Mesenchymal stem cell (in vitro differentiated cells and primary cell): ENCODE measurements at regions not wholly inside any gene's neighbourhood (a gene's known extent, or its start where the extent isn't known, plus 50 kb on each side); places are given as distances from the start of the nearest gene placed in this dataset.

Experiments
- DNase-seq: peaks from one replicate; pipeline ENCODE4 v3.0.0-alpha.2; 2013
- H2AFZ ChIP-seq: one replicate; pipeline ENCODE4 v1.6.1; 2013; ENCODE audit warnings: low read depth, mild to moderate bottlenecking, control low read depth, inconsistent platforms, low read length, moderate library complexity
- H2AK5ac ChIP-seq: 2 replicates; pipeline ENCODE4 v1.6.1; 2013; ENCODE audit warnings: low read length, moderate library complexity, mild to moderate bottlenecking, inconsistent platforms; ENCODE audit not compliant: severe bottlenecking
- H2BK120ac ChIP-seq: one replicate; pipeline ENCODE4 v1.6.1; 2013; ENCODE audit warnings: low read depth, mild to moderate bottlenecking, inconsistent platforms, low read length, moderate library complexity
- H2BK12ac ChIP-seq, 2 experiments: one replicate each; pipeline ENCODE4 v1.6.1; 2013; ENCODE audit warnings: inconsistent platforms in 2 of 2, low read length in 2 of 2, mild to moderate bottlenecking in 2 of 2, moderate library complexity in 2 of 2, control low read depth in 1 of 2
- H2BK15ac ChIP-seq: one replicate; pipeline ENCODE4 v1.6.1; 2013; ENCODE audit warnings: mild to moderate bottlenecking, low read depth, inconsistent platforms; ENCODE audit not compliant: poor library complexity, severe bottlenecking
- H2BK5ac ChIP-seq: 2 replicates; pipeline ENCODE4 v1.6.1; 2013; ENCODE audit warnings: low read depth, mild to moderate bottlenecking, low read length, control low read depth, inconsistent platforms; ENCODE audit not compliant: poor library complexity, severe bottlenecking
- H3K14ac ChIP-seq, 2 experiments: one replicate each; pipeline ENCODE4 v1.6.1; 2013; ENCODE audit warnings: inconsistent platforms in 2 of 2, low read length in 2 of 2, control low read depth in 1 of 2, mild to moderate bottlenecking in 1 of 2, moderate library complexity in 1 of 2
- H3K18ac ChIP-seq, 2 experiments: one replicate each; pipeline ENCODE4 v1.6.1; 2013; ENCODE audit warnings: inconsistent platforms in 2 of 2, low read length in 2 of 2, control low read depth in 1 of 2, low read depth in 1 of 2, mild to moderate bottlenecking in 1 of 2
- H3K23ac ChIP-seq, 2 experiments: one replicate each; pipeline ENCODE4 v1.6.1; 2013; ENCODE audit warnings: inconsistent platforms in 2 of 2, low read length in 2 of 2, mild to moderate bottlenecking in 2 of 2, moderate library complexity in 2 of 2, control low read depth in 1 of 2
- H3K27ac ChIP-seq: 2 replicates; pipeline ENCODE4 v1.5.1; 2013; ENCODE audit warnings: mild to moderate bottlenecking, moderate library complexity, low read length, control low read depth, inconsistent platforms; ENCODE audit not compliant: poor library complexity, severe bottlenecking
- H3K27me3 ChIP-seq, 2 experiments: 2 replicates each; pipeline versions ENCODE4 v1.6.1 to v1.7.0; 2013; ENCODE audit warnings: low read length in 2 of 2, mild to moderate bottlenecking in 2 of 2, moderate library complexity in 2 of 2, control low read depth in 1 of 2, inconsistent platforms in 1 of 2; ENCODE audit not compliant: control insufficient read depth in 1 of 2, insufficient read depth in 1 of 2
- H3K36me3 ChIP-seq, 2 experiments: 2 replicates each; pipeline versions ENCODE4 v1.6.1 to v1.7.0; 2013; ENCODE audit warnings: low read length in 2 of 2, control low read depth in 1 of 2, inconsistent platforms in 1 of 2, low read depth in 1 of 2, mild to moderate bottlenecking in 1 of 2; ENCODE audit not compliant: insufficient read depth in 2 of 2, control insufficient read depth in 1 of 2
- H3K4ac ChIP-seq, 2 experiments: one replicate each; pipeline ENCODE4 v1.6.1; 2013; ENCODE audit warnings: inconsistent platforms in 2 of 2, low read length in 2 of 2, mild to moderate bottlenecking in 2 of 2, moderate library complexity in 2 of 2, control low read depth in 1 of 2, low read depth in 1 of 2
- H3K4me1 ChIP-seq: 2 replicates; pipeline ENCODE4 v1.6.1; 2013; ENCODE audit warnings: low read depth, low read length, control low read depth; ENCODE audit not compliant: control insufficient read depth, insufficient read depth
- H3K4me2 ChIP-seq: 2 replicates; pipeline ENCODE4 v1.6.1; 2013; ENCODE audit warnings: low read length, mild to moderate bottlenecking, inconsistent platforms; ENCODE audit not compliant: poor library complexity, severe bottlenecking
- H3K4me3 ChIP-seq, 2 experiments: 2 replicates each; pipeline versions ENCODE4 v1.5.1 to v1.7.0; 2013; ENCODE audit warnings: low read length in 2 of 2, mild to moderate bottlenecking in 2 of 2, control low read depth in 1 of 2, low read depth in 1 of 2; ENCODE audit not compliant: insufficient read depth in 1 of 2
- H3K79me1 ChIP-seq: replicated peaks from 2 replicates; pipeline ENCODE4 v1.6.1; 2013; ENCODE audit warnings: mild to moderate bottlenecking, control low read depth, low read length, inconsistent platforms; ENCODE audit not compliant: poor library complexity, severe bottlenecking
- H3K9ac ChIP-seq: 2 replicates; pipeline ENCODE4 v1.7.0; 2013; ENCODE audit warnings: mild to moderate bottlenecking, low read length, moderate library complexity
- H3K9me3 ChIP-seq: 2 replicates; pipeline ENCODE4 v1.7.0; 2013; ENCODE audit warnings: mild to moderate bottlenecking, low read length; ENCODE audit not compliant: control insufficient read depth
- H4K8ac ChIP-seq: one replicate; pipeline ENCODE4 v1.6.1; 2013; ENCODE audit warnings: inconsistent platforms, mild to moderate bottlenecking, low read length, moderate library complexity
- H4K91ac ChIP-seq: one replicate; pipeline ENCODE4 v1.6.1; 2013; ENCODE audit warnings: mild to moderate bottlenecking, low read length, inconsistent platforms
- WGBS: methylation state at CpG from one replicate; pipeline ENCODE4 v1.1.7; 2013; ENCODE audit warnings: mixed read lengths; 5-methylcytosine and 5-hydroxymethylcytosine counted together

DNA sequence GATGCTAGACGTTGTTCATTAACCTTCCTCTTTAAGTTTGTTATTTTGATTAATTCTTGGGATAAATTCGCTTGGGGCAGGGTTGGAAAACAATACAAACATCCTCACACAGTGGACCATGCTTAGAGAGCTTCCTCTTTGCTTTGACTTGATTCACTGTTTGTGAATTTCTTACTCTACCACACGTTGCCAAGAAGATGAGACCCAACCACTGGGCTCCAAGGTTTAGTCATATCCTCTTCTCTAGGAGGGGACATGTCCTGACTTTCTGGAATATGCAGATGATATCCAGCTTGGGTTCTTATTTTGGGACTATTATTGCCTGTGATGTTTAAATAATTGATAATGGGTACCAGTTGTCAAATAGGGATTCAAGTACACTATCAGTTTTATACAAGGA, 428.2 kb downstream of the ATP23 start:
- Histone ChIP-seq H3K27me3 (no peaks in the 10 kb centered on the region), H3K36me3 (no peaks in the 10 kb centered on the region), H3K4me2 (no peak overlapping the region), H3K4me3 (no peak overlapping the region), H4K8ac (no peak overlapping the region), H2BK12ac (no peak overlapping the region), H2BK120ac (no peak overlapping the region), H3K9ac (no peak overlapping the region), H3K14ac (no peak overlapping the region), H3K4me1 (peaks cover 5% of the 10 kb centered on the region), H2BK15ac (no peak overlapping the region), H2BK5ac (no peak overlapping the region), H3K4ac (no peak overlapping the region), H4K91ac (no peak overlapping the region), H2AFZ (no peak overlapping the region), H3K23ac (no peak overlapping the region), H3K27ac (no peak overlapping the region), H3K79me1 (no peaks in the 10 kb centered on the region), H2AK5ac (no peak overlapping the region), H3K9me3 (peaks cover 8% of the 10 kb centered on the region), H3K18ac (no peak overlapping the region)
- WGBS: 25% methylated on average over 2 of the region's 3 CpGs
- DNase-seq: no peak

- Histone ChIP-seq H4K91ac (no peak overlapping the region), H2AK5ac (no peak overlapping the region), H3K79me1 (no peaks in the 10 kb centered on the region), H3K4me3 (no peak overlapping the region), H2AFZ (no peak overlapping the region), H3K4me2 (no peak overlapping the region), H3K27me3 (no peaks in the 10 kb centered on the region), H2BK120ac (no peak overlapping the region), H3K36me3 (no peaks in the 10 kb centered on the region), H3K4me1 (no peaks in the 10 kb centered on the region), H3K27ac (no peak overlapping the region), H2BK5ac (no peak overlapping the region), H3K18ac (no peak overlapping the region), H3K14ac (no peak overlapping the region), H2BK15ac (no peak overlapping the region), H2BK12ac (no peak overlapping the region), H3K23ac (no peak overlapping the region), H4K8ac (no peak overlapping the region), H3K4ac (no peak overlapping the region), H3K9me3 (peaks cover 8% of the 10 kb centered on the region), H3K9ac (no peak overlapping the region)
- WGBS: 63% methylated on average over 2 of the region's 3 CpGs
- no peak for DNase-seq
Measured at GRCh38 chr12:58372298-58372697, 430.9 kb downstream of the ATP23 start.

- no peak overlapping the region for H3K4ac ChIP-seq
- no peak overlapping the region for H2BK5ac ChIP-seq
- no peak overlapping the region for H3K4me3 ChIP-seq
- no peak overlapping the region for H2BK15ac ChIP-seq
- WGBS: 100% methylated on average over 1 of the region's 2 CpGs
- no peak overlapping the region for H2BK120ac ChIP-seq
- H4K8ac ChIP-seq: no peak overlapping the region
- H3K4me1 ChIP-seq: no peaks in the 10 kb centered on the region
- no peak overlapping the region for H2AK5ac ChIP-seq
- no peak overlapping the region for H4K91ac ChIP-seq
- H3K23ac ChIP-seq: no peak overlapping the region
- H2AFZ ChIP-seq: no peak overlapping the region
- H3K9me3 ChIP-seq: no peaks in the 10 kb centered on the region
- H3K14ac ChIP-seq: no peak overlapping the region
- no peaks in the 10 kb centered on the region for H3K36me3 ChIP-seq
- H3K79me1 ChIP-seq: no peaks in the 10 kb centered on the region
- no peak overlapping the region for H3K18ac ChIP-seq
- no peak for DNase-seq
- H3K27ac ChIP-seq: no peak overlapping the region
- no peak overlapping the region for H3K9ac ChIP-seq
- H2BK12ac ChIP-seq: no peak overlapping the region
- H3K27me3 ChIP-seq: no peaks in the 10 kb centered on the region
- no peak overlapping the region for H3K4me2 ChIP-seq
Measured at GRCh38 chr12:58378028-58378427, 436.7 kb downstream of the ATP23 start.

DNA sequence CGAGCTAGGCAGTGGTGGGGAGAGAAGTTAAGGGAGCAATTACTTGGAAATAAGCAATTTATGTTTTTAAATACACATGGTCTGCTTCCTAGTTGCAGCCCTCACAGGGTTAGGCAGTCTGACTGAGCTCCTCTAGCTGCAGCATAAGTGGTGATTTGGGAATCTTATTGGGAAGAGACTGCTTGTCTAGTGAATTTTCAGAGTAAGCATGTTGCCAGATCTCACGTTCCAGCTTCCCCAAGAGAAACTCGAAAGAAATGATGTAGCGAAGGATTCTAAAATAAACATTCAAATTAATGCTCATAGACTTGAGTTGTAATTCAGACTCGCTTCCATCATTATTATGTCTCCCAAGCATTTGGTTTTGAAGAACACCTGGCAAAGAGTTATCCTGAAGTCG, 440.2 kb downstream of the ATP23 start:
- H3K23ac ChIP-seq: no peak overlapping the region
- no peak overlapping the region for H3K4me3 ChIP-seq
- no peak overlapping the region for H2BK120ac ChIP-seq
- H2BK12ac ChIP-seq: no peak overlapping the region
- no peak overlapping the region for H4K8ac ChIP-seq
- H4K91ac ChIP-seq: no peak overlapping the region
- 88% methylated on average over 6 of the region's 6 CpGs for WGBS
- H3K9ac ChIP-seq: no peak overlapping the region
- no peaks in the 10 kb centered on the region for H3K9me3 ChIP-seq
- H3K4me1 ChIP-seq: no peaks in the 10 kb centered on the region
- no peaks in the 10 kb centered on the region for H3K36me3 ChIP-seq
- H3K4ac ChIP-seq: no peak overlapping the region
- no peak for DNase-seq
- no peak overlapping the region for H2AK5ac ChIP-seq
- no peak overlapping the region for H2BK15ac ChIP-seq
- no peak overlapping the region for H3K4me2 ChIP-seq
- H2BK5ac ChIP-seq: no peak overlapping the region
- no peak overlapping the region for H3K14ac ChIP-seq
- H3K79me1 ChIP-seq: no peaks in the 10 kb centered on the region
- H3K27ac ChIP-seq: no peak overlapping the region
- no peak overlapping the region for H3K18ac ChIP-seq
- H2AFZ ChIP-seq: no peak overlapping the region
- no peaks in the 10 kb centered on the region for H3K27me3 ChIP-seq
